Activated CD8-positive, alpha-beta memory T cell treated with anti-CD3 and anti-CD28 coated beads, Interleukin-2, amount 50 U/mL, for 48 hours (primary cell): ENCODE measurements at regions not wholly inside any gene's neighbourhood (a gene's known extent, or its start where the extent isn't known, plus 50 kb on each side); places are given as distances from the start of the nearest gene placed in this dataset.
"Not testable (repeated sequence)": the region's sequence is repeated elsewhere in the genome, so short reads cannot be mapped to it uniquely, and the experiment has no call there.

Source experiments
- DNase-seq: peaks from one replicate; pipeline ENCODE4 v3.0.0-alpha.2; 2020

GRCh38 chr5:166898166-166898565 lies 1393.3 kb upstream of the WWC1 start:
- no peak for DNase-seq

- no peak for DNase-seq
Observed at GRCh38 chr5:166899343-166899742, 1392.1 kb upstream of the WWC1 start.

GRCh38 chr5:166904571-166904970 lies 1386.9 kb upstream of the WWC1 start:
- no peak for DNase-seq

- DNase-seq: no peak
Observed at GRCh38 chr5:166906991-166907713, 1384.3 kb upstream of the WWC1 start.

- DNase-seq: no peak
Observed at GRCh38 chr5:166909040-166909439, 1382.4 kb upstream of the WWC1 start.

GRCh38 chr5:166909926-166910325 lies 1381.5 kb upstream of the WWC1 start:
- no peak for DNase-seq

GRCh38 chr5:166910995-166911394 lies 1380.5 kb upstream of the WWC1 start:
- no peak for DNase-seq

- DNase-seq: no peak
Observed at GRCh38 chr5:166916021-166916420, 1375.4 kb upstream of the WWC1 start.

GRCh38 chr5:166926138-166926537 lies 1365.3 kb upstream of the WWC1 start:
- no peak for DNase-seq

GRCh38 chr5:166926806-166927475 lies 1364.5 kb upstream of the WWC1 start:
- DNase-seq: not testable (repeated sequence)

GRCh38 chr5:166936351-166936750 lies 1355.1 kb upstream of the WWC1 start:
- DNase-seq: no peak

GRCh38 chr5:166938071-166938470 lies 1353.4 kb upstream of the WWC1 start:
- no peak for DNase-seq

- no peak for DNase-seq
Observed at GRCh38 chr5:166942948-166943347, 1348.5 kb upstream of the WWC1 start.

GRCh38 chr5:166947045-166947444 lies 1344.4 kb upstream of the WWC1 start:
- no peak for DNase-seq

- no peak for DNase-seq
Observed at GRCh38 chr5:166948679-166949078, 1342.8 kb upstream of the WWC1 start.

- no peak for DNase-seq
Observed at GRCh38 chr5:166952048-166952447, 1339.4 kb upstream of the WWC1 start.

GRCh38 chr5:166957782-166958181 lies 1333.7 kb upstream of the WWC1 start:
- no peak for DNase-seq

GRCh38 chr5:166959766-166960165 lies 1331.7 kb upstream of the WWC1 start:
- no peak for DNase-seq

GRCh38 chr5:166961028-166961427 lies 1330.4 kb upstream of the WWC1 start:
- DNase-seq: no peak

GRCh38 chr5:166961913-166962312 lies 1329.5 kb upstream of the WWC1 start:
- no peak for DNase-seq

GRCh38 chr5:166962461-166962860 lies 1329.0 kb upstream of the WWC1 start:
- no peak for DNase-seq

GRCh38 chr5:166963596-166963995 lies 1327.8 kb upstream of the WWC1 start:
- no peak for DNase-seq

- DNase-seq: no peak
Observed at GRCh38 chr5:166977911-166978422, 1313.5 kb upstream of the WWC1 start.

- no peak for DNase-seq
Observed at GRCh38 chr5:166979307-166979895, 1312.0 kb upstream of the WWC1 start.
